ENCODE measurements at regions not wholly inside any gene's neighbourhood (a gene's known extent, or its start where the extent isn't known, plus 50 kb on each side); places are given as distances from the start of the nearest gene placed in this dataset.
"Not testable (repeated sequence)": the region's sequence is repeated elsewhere in the genome, so short reads cannot be mapped to it uniquely, and the experiment has no call there.

- Histone ChIP-seq H3K27me3 (ENCODE audit: control insufficient read depth in 1 of 2, insufficient read depth in 2 of 2, low read length in 2 of 2) (no peaks in the 10 kb centered on the region), H3K4me3 (ENCODE audit: low read depth in 1 of 2, low read length in 2 of 2) (no peak overlapping the region), H3K36me3 (ENCODE audit: control insufficient read depth in 1 of 2, insufficient read depth in 2 of 2, low read length in 2 of 2) (no peaks in the 10 kb centered on the region), H3K27ac (ENCODE audit: low read depth, low read length) (no peak overlapping the region), H3K9me3 (ENCODE audit: control insufficient read depth in 1 of 2, low read length in 2 of 2) (no peaks in the 10 kb centered on the region), H3K4me1 (ENCODE audit: control insufficient read depth in 1 of 2, insufficient read depth in 2 of 2, low read length in 2 of 2) (no peaks in the 10 kb centered on the region), H3K9ac (ENCODE audit: low read depth in 1 of 2, low read length in 2 of 2) (no peak overlapping the region)
Measured at GRCh38 chrX:46250151-46250550, 295.1 kb downstream of the ZNF674 start.

GRCh38 chrX:46247456-46247855 lies 297.8 kb downstream of the ZNF674 start:
- Histone ChIP-seq H3K9ac (ENCODE audit: low read depth in 1 of 2, low read length in 2 of 2) (no peak overlapping the region), H3K36me3 (ENCODE audit: control insufficient read depth in 1 of 2, insufficient read depth in 2 of 2, low read length in 2 of 2) (no peaks in the 10 kb centered on the region), H3K4me3 (ENCODE audit: low read depth in 1 of 2, low read length in 2 of 2) (no peak overlapping the region), H3K4me1 (ENCODE audit: control insufficient read depth in 1 of 2, insufficient read depth in 2 of 2, low read length in 2 of 2) (no peaks in the 10 kb centered on the region), H3K27me3 (ENCODE audit: control insufficient read depth in 1 of 2, insufficient read depth in 2 of 2, low read length in 2 of 2) (no peaks in the 10 kb centered on the region), H3K9me3 (ENCODE audit: control insufficient read depth in 1 of 2, low read length in 2 of 2) (no peaks in the 10 kb centered on the region), H3K27ac (ENCODE audit: low read depth, low read length) (no peak overlapping the region)

GRCh38 chrX:46244451-46244850 lies 300.8 kb downstream of the ZNF674 start:
- Histone ChIP-seq H3K27me3 (ENCODE audit: control insufficient read depth in 1 of 2, insufficient read depth in 2 of 2, low read length in 2 of 2) (no peaks in the 10 kb centered on the region), H3K9ac (ENCODE audit: low read depth in 1 of 2, low read length in 2 of 2) (no peak overlapping the region), H3K27ac (ENCODE audit: low read depth, low read length) (no peak overlapping the region), H3K9me3 (ENCODE audit: control insufficient read depth in 1 of 2, low read length in 2 of 2) (no peaks in the 10 kb centered on the region), H3K4me3 (ENCODE audit: low read depth in 1 of 2, low read length in 2 of 2) (no peak overlapping the region), H3K36me3 (ENCODE audit: control insufficient read depth in 1 of 2, insufficient read depth in 2 of 2, low read length in 2 of 2) (no peaks in the 10 kb centered on the region), H3K4me1 (ENCODE audit: control insufficient read depth in 1 of 2, insufficient read depth in 2 of 2, low read length in 2 of 2) (no peaks in the 10 kb centered on the region)

- no peaks in the 10 kb centered on the region for H3K36me3 ChIP-seq (ENCODE audit: control insufficient read depth in 1 of 2, insufficient read depth in 2 of 2, low read length in 2 of 2)
- no peak overlapping the region for H3K4me3 ChIP-seq (ENCODE audit: low read depth in 1 of 2, low read length in 2 of 2)
- H3K27me3 ChIP-seq (ENCODE audit: control insufficient read depth in 1 of 2, insufficient read depth in 2 of 2, low read length in 2 of 2), result no peaks in the 10 kb centered on the region
- no peaks in the 10 kb centered on the region for H3K9me3 ChIP-seq (ENCODE audit: control insufficient read depth in 1 of 2, low read length in 2 of 2)
- no peaks in the 10 kb centered on the region for H3K4me1 ChIP-seq (ENCODE audit: control insufficient read depth in 1 of 2, insufficient read depth in 2 of 2, low read length in 2 of 2)
- no peak overlapping the region for H3K27ac ChIP-seq (ENCODE audit: low read depth, low read length)
- no peak overlapping the region for H3K9ac ChIP-seq (ENCODE audit: low read depth in 1 of 2, low read length in 2 of 2)
Measured at GRCh38 chrX:46236411-46236810, 308.8 kb downstream of the ZNF674 start.

- no peak overlapping the region for H3K27ac ChIP-seq (ENCODE audit: low read depth, low read length)
- no peak overlapping the region for H3K9ac ChIP-seq (ENCODE audit: low read depth in 1 of 2, low read length in 2 of 2)
- H3K4me1 ChIP-seq (ENCODE audit: control insufficient read depth in 1 of 2, insufficient read depth in 2 of 2, low read length in 2 of 2), result no peaks in the 10 kb centered on the region
- no peaks in the 10 kb centered on the region for H3K36me3 ChIP-seq (ENCODE audit: control insufficient read depth in 1 of 2, insufficient read depth in 2 of 2, low read length in 2 of 2)
- H3K9me3 ChIP-seq (ENCODE audit: control insufficient read depth in 1 of 2, low read length in 2 of 2), result no peaks in the 10 kb centered on the region
- H3K27me3 ChIP-seq (ENCODE audit: control insufficient read depth in 1 of 2, insufficient read depth in 2 of 2, low read length in 2 of 2), result no peaks in the 10 kb centered on the region
- no peak overlapping the region for H3K4me3 ChIP-seq (ENCODE audit: low read depth in 1 of 2, low read length in 2 of 2)
Measured at GRCh38 chrX:46235778-46236177, 309.4 kb downstream of the ZNF674 start.

GRCh38 chrX:46234775-46235174 lies 310.4 kb downstream of the ZNF674 start:
- H3K9me3 ChIP-seq (ENCODE audit: control insufficient read depth in 1 of 2, low read length in 2 of 2), result no peaks in the 10 kb centered on the region

GRCh38 chrX:46228389-46228788 lies 316.8 kb downstream of the ZNF674 start:
- H3K9me3 ChIP-seq (ENCODE audit: control insufficient read depth in 1 of 2, low read length in 2 of 2), result no peaks in the 10 kb centered on the region
- H3K27me3 ChIP-seq (ENCODE audit: control insufficient read depth in 1 of 2, insufficient read depth in 2 of 2, low read length in 2 of 2), result no peaks in the 10 kb centered on the region
- H3K4me1 ChIP-seq (ENCODE audit: control insufficient read depth in 1 of 2, insufficient read depth in 2 of 2, low read length in 2 of 2), result no peaks in the 10 kb centered on the region
- no peak overlapping the region for H3K4me3 ChIP-seq (ENCODE audit: low read depth in 1 of 2, low read length in 2 of 2)
- no peak overlapping the region for H3K9ac ChIP-seq (ENCODE audit: low read depth in 1 of 2, low read length in 2 of 2)
- H3K27ac ChIP-seq (ENCODE audit: low read depth, low read length), result no peak overlapping the region
- H3K36me3 ChIP-seq (ENCODE audit: control insufficient read depth in 1 of 2, insufficient read depth in 2 of 2, low read length in 2 of 2), result no peaks in the 10 kb centered on the region

More at GRCh38 chrX:46234775-46235174, 310.4 kb downstream of the ZNF674 start:
- no peak overlapping the region for H3K9ac ChIP-seq (ENCODE audit: low read depth in 1 of 2, low read length in 2 of 2)
- H3K4me1 ChIP-seq (ENCODE audit: control insufficient read depth in 1 of 2, insufficient read depth in 2 of 2, low read length in 2 of 2), result no peaks in the 10 kb centered on the region
- no peaks in the 10 kb centered on the region for H3K36me3 ChIP-seq (ENCODE audit: control insufficient read depth in 1 of 2, insufficient read depth in 2 of 2, low read length in 2 of 2)
- H3K4me3 ChIP-seq (ENCODE audit: low read depth in 1 of 2, low read length in 2 of 2), result no peak overlapping the region
- no peak overlapping the region for H3K27ac ChIP-seq (ENCODE audit: low read depth, low read length)
- H3K27me3 ChIP-seq (ENCODE audit: control insufficient read depth in 1 of 2, insufficient read depth in 2 of 2, low read length in 2 of 2), result no peaks in the 10 kb centered on the region

- H3K9me3 ChIP-seq (ENCODE audit: control insufficient read depth in 1 of 2, low read length in 2 of 2), result no peaks in the 10 kb centered on the region
Measured at GRCh38 chrX:46226422-46226821, 318.8 kb downstream of the ZNF674 start.

GRCh38 chrX:46223499-46223898 lies 321.7 kb downstream of the ZNF674 start:
- H3K9ac ChIP-seq (ENCODE audit: low read depth in 1 of 2, low read length in 2 of 2); H3K4me3 ChIP-seq (ENCODE audit: low read depth in 1 of 2, low read length in 2 of 2); H3K9me3 ChIP-seq (ENCODE audit: control insufficient read depth in 1 of 2, low read length in 2 of 2); H3K4me1 ChIP-seq (ENCODE audit: control insufficient read depth in 1 of 2, insufficient read depth in 2 of 2, low read length in 2 of 2); H3K36me3 ChIP-seq (ENCODE audit: control insufficient read depth in 1 of 2, insufficient read depth in 2 of 2, low read length in 2 of 2); H3K27ac ChIP-seq (ENCODE audit: low read depth, low read length); H3K27me3 ChIP-seq (ENCODE audit: control insufficient read depth in 1 of 2, insufficient read depth in 2 of 2, low read length in 2 of 2): not testable (repeated sequence)

More at GRCh38 chrX:46226422-46226821, 318.8 kb downstream of the ZNF674 start:
- Histone ChIP-seq H3K4me1 (ENCODE audit: control insufficient read depth in 1 of 2, insufficient read depth in 2 of 2, low read length in 2 of 2) (no peaks in the 10 kb centered on the region), H3K27me3 (ENCODE audit: control insufficient read depth in 1 of 2, insufficient read depth in 2 of 2, low read length in 2 of 2) (no peaks in the 10 kb centered on the region), H3K36me3 (ENCODE audit: control insufficient read depth in 1 of 2, insufficient read depth in 2 of 2, low read length in 2 of 2) (no peaks in the 10 kb centered on the region), H3K9ac (ENCODE audit: low read depth in 1 of 2, low read length in 2 of 2) (no peak overlapping the region), H3K27ac (ENCODE audit: low read depth, low read length) (no peak overlapping the region), H3K4me3 (ENCODE audit: low read depth in 1 of 2, low read length in 2 of 2) (no peak overlapping the region)

- Histone ChIP-seq H3K36me3 (ENCODE audit: control insufficient read depth in 1 of 2, insufficient read depth in 2 of 2, low read length in 2 of 2) (no peaks in the 10 kb centered on the region), H3K9me3 (ENCODE audit: control insufficient read depth in 1 of 2, low read length in 2 of 2) (no peaks in the 10 kb centered on the region), H3K4me1 (ENCODE audit: control insufficient read depth in 1 of 2, insufficient read depth in 2 of 2, low read length in 2 of 2) (no peaks in the 10 kb centered on the region), H3K9ac (ENCODE audit: low read depth in 1 of 2, low read length in 2 of 2) (no peak overlapping the region), H3K4me3 (ENCODE audit: low read depth in 1 of 2, low read length in 2 of 2) (no peak overlapping the region), H3K27ac (ENCODE audit: low read depth, low read length) (no peak overlapping the region), H3K27me3 (ENCODE audit: control insufficient read depth in 1 of 2, insufficient read depth in 2 of 2, low read length in 2 of 2) (no peaks in the 10 kb centered on the region)
Measured at GRCh38 chrX:46220822-46221221, 324.4 kb downstream of the ZNF674 start.

GRCh38 chrX:46218373-46218772 lies 326.8 kb downstream of the ZNF674 start:
- H3K27ac ChIP-seq (ENCODE audit: low read depth, low read length), result no peak overlapping the region
- no peaks in the 10 kb centered on the region for H3K27me3 ChIP-seq (ENCODE audit: control insufficient read depth in 1 of 2, insufficient read depth in 2 of 2, low read length in 2 of 2)
- no peak overlapping the region for H3K9ac ChIP-seq (ENCODE audit: low read depth in 1 of 2, low read length in 2 of 2)
- H3K9me3 ChIP-seq (ENCODE audit: control insufficient read depth in 1 of 2, low read length in 2 of 2), result no peaks in the 10 kb centered on the region
- no peaks in the 10 kb centered on the region for H3K36me3 ChIP-seq (ENCODE audit: control insufficient read depth in 1 of 2, insufficient read depth in 2 of 2, low read length in 2 of 2)
- no peak overlapping the region for H3K4me3 ChIP-seq (ENCODE audit: low read depth in 1 of 2, low read length in 2 of 2)
- no peaks in the 10 kb centered on the region for H3K4me1 ChIP-seq (ENCODE audit: control insufficient read depth in 1 of 2, insufficient read depth in 2 of 2, low read length in 2 of 2)
